Hepatocyte (in vitro differentiated cells): ENCODE measurements at regions not wholly inside any gene's neighbourhood (a gene's known extent, or its start where the extent isn't known, plus 50 kb on each side); places are given as distances from the start of the nearest gene placed in this dataset.

Experiments used
- DNase-seq: peaks from one replicate; pipeline ENCODE4 v3.0.0-alpha.2; 2016; ENCODE audit warnings: low spot score
- H2AFZ ChIP-seq: fragments of 200-600 bp; sonication (generic); 2 replicates; pipeline ENCODE4 v1.6.0; 2016; ENCODE audit warnings: antibody characterized with exemption, mild to moderate bottlenecking
- H3K27ac ChIP-seq: fragments of 200-600 bp; sonication (generic); 2 replicates; pipeline ENCODE4 v1.5.1; 2016; ENCODE audit warnings: mild to moderate bottlenecking
- H3K27me3 ChIP-seq: fragments of 200-600 bp; sonication (generic); 2 replicates; pipeline ENCODE4 v1.6.1; 2016
- H3K36me3 ChIP-seq: fragments of 200-600 bp; sonication (generic); replicated peaks from 2 replicates; pipeline ENCODE4 v1.5.1; 2016; ENCODE audit warnings: low read depth; ENCODE audit not compliant: insufficient read depth
- H3K4me1 ChIP-seq: fragments of 200-600 bp; sonication (generic); 2 replicates; pipeline ENCODE4 v1.5.1; 2016; ENCODE audit warnings: mild to moderate bottlenecking, moderate library complexity; ENCODE audit not compliant: insufficient read depth
- H3K4me2 ChIP-seq: fragments of 200-600 bp; sonication (generic); 2 replicates; pipeline ENCODE4 v1.6.0; 2016
- H3K4me3 ChIP-seq: fragments of 200-600 bp; sonication (generic); 2 replicates; pipeline ENCODE4 v1.5.1; 2016; ENCODE audit warnings: mild to moderate bottlenecking
- H3K79me2 ChIP-seq: fragments of 200-600 bp; sonication (generic); 2 replicates; pipeline ENCODE4 v1.6.0; 2017; ENCODE audit warnings: mild to moderate bottlenecking
- H3K9me2 ChIP-seq: fragments of 200-600 bp; sonication (generic); replicated peaks from 2 replicates; pipeline ENCODE4 v1.6.0; 2017; ENCODE audit warnings: mild to moderate bottlenecking; ENCODE audit not compliant: insufficient read depth
- H3K9me3 ChIP-seq: fragments of 200-600 bp; sonication (generic); 2 replicates; pipeline ENCODE4 v1.5.1; 2016; ENCODE audit warnings: low read depth, mild to moderate bottlenecking
- H4K20me1 ChIP-seq: fragments of 200-600 bp; sonication (generic); 2 replicates; pipeline ENCODE4 v1.6.0; 2016; ENCODE audit warnings: mild to moderate bottlenecking; ENCODE audit not compliant: insufficient read depth, poor library complexity, severe bottlenecking
- EZH2 ChIP-seq: fragments of 200-600 bp; sonication (generic); IDR thresholded peaks from 2 replicates; pipeline ENCODE4 v1.6.1; 2016; ENCODE audit warnings: antibody characterized with exemption, mild to moderate bottlenecking, borderline replicate concordance
- EZH2phosphoT487 ChIP-seq: fragments of 200-600 bp; sonication (generic); IDR thresholded peaks from one replicate; pipeline ENCODE4 v1.6.1; 2018; ENCODE audit warnings: antibody characterized with exemption, mild to moderate bottlenecking, low read depth, moderate library complexity; ENCODE audit not compliant: unreplicated experiment, severe bottlenecking
- WGBS: methylation state at CpG from one replicate; pipeline ENCODE4 v1.1.6; 2016; ENCODE audit warnings: low lambda C conversion rate; ENCODE audit errors: missing lambda C conversion rate; 5-methylcytosine and 5-hydroxymethylcytosine counted together
- TF ChIP-seq, protein P1 (sequence below): fragments of 200-600 bp; sonication (generic); IDR thresholded peaks from 2 replicates; pipeline ENCODE4 v1.5.1; 2016; ENCODE audit warnings: antibody characterized with exemption, mild to moderate bottlenecking; ENCODE audit not compliant: poor library complexity

DNA sequence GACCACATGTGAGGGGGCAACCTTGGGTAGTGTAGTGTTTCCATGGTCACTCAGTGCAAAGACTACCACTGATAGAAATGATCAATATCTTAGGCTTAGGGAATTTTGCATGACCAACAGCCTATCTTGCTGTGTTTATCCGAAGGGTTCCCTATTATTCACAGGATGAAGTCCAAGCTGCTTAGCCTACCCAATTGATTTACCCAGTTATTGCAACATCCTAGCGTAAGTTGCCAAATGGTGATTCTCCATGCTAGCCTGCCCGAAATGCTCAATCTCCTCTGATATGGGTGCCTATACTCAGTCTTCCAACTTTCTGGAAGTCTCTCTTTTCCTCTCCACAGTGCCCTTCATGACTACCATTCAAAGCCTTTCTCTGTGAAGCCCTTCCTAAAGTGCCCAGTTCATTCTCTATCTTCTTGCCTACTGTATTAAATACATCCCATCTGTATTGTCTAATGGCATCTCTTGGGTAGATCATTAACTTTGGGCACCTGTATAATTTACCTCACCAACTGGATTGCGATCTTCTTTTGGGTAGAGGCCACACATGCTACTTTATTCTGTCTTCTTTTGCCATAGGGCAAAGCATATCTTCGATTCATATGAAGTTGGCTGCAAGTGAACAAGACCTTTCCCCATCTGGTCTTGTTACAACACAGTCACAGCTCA, 240.5 kb downstream of the CLIC5 start:
- no peak for TF ChIP-seq EZH2phosphoT487
- TF ChIP-seq, protein P1, sequence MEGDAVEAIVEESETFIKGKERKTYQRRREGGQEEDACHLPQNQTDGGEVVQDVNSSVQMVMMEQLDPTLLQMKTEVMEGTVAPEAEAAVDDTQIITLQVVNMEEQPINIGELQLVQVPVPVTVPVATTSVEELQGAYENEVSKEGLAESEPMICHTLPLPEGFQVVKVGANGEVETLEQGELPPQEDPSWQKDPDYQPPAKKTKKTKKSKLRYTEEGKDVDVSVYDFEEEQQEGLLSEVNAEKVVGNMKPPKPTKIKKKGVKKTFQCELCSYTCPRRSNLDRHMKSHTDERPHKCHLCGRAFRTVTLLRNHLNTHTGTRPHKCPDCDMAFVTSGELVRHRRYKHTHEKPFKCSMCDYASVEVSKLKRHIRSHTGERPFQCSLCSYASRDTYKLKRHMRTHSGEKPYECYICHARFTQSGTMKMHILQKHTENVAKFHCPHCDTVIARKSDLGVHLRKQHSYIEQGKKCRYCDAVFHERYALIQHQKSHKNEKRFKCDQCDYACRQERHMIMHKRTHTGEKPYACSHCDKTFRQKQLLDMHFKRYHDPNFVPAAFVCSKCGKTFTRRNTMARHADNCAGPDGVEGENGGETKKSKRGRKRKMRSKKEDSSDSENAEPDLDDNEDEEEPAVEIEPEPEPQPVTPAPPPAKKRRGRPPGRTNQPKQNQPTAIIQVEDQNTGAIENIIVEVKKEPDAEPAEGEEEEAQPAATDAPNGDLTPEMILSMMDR = no peak
- Histone ChIP-seq H3K79me2 (no peaks in the 10 kb centered on the region), H3K4me1 (no peaks in the 10 kb centered on the region), H3K27ac (no peak overlapping the region), H3K4me2 (no peak overlapping the region), H4K20me1 (no peaks in the 10 kb centered on the region), H3K27me3 (peaks cover 8% of the 10 kb centered on the region), H2AFZ (no peak overlapping the region), H3K9me3 (no peaks in the 10 kb centered on the region), H3K36me3 (no peaks in the 10 kb centered on the region), H3K9me2 (no peaks in the 10 kb centered on the region), H3K4me3 (no peak overlapping the region)
- 76% methylated on average over 5 of the region's 5 CpGs for WGBS
- no peak for DNase-seq

DNA sequence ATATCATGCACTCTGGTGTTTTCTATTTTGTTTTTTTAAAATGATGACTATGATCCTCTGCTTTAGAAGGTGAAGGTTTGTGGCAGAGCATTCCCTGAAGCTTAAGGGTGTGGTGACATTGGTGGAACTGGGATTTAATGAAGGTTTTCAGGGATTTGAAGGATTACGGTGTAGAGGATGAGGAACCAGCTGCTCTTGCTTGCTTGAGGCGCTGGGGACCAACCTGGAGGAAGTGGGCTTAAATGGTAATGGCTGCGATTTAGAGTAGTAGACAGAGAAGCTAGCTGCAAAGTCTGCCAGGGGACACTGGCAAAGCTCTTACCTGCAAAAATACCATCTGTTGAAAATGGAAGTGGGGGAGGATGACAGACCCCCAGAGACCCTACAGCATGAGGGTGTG, 241.8 kb downstream of the CLIC5 start:
- no peaks in the 10 kb centered on the region for H4K20me1 ChIP-seq
- no peak for DNase-seq
- H3K4me3 ChIP-seq = no peak overlapping the region
- H3K9me2 ChIP-seq = no peaks in the 10 kb centered on the region
- TF ChIP-seq EZH2 (no peak), EZH2phosphoT487 (no peak)
- TF ChIP-seq, protein P1 = no peak
- no peaks in the 10 kb centered on the region for H3K4me1 ChIP-seq
- H3K27me3 ChIP-seq = peaks cover 8% of the 10 kb centered on the region
- no peak overlapping the region for H3K4me2 ChIP-seq
- H3K36me3 ChIP-seq = no peaks in the 10 kb centered on the region
- no peaks in the 10 kb centered on the region for H3K9me3 ChIP-seq
- H3K79me2 ChIP-seq = no peaks in the 10 kb centered on the region
- no peak overlapping the region for H2AFZ ChIP-seq
- no peak overlapping the region for H3K27ac ChIP-seq
- WGBS = 90% methylated on average over 3 of the region's 3 CpGs

DNA sequence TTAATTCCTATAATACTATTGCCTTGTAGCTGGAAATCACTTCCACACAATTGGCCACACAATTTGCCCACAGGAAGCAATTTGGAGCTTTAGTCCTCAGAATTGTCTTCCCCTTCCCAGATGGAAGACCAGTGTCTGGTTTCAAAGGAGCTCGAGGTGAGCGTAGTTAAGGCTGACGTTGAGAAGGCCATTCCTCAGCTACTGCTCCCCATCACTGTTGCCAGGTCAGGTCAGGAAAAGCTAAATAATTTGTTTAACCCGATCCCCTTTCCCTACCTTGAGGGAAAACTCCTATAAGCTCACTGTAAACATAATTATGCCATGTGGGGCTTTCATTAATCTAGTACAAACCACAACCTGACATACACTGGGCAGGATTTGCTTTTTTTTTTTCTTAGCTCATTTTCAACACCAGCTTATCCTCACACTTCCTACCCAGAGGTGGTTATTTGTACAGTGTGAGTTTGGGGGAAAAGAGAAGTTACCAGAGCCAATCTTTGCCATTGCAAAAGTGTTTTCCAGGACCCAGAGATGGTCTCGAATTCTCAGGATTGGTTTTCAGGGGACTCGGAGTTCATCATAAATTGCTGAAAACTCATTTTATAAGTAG, 242.7 kb downstream of the CLIC5 start:
- H2AFZ ChIP-seq = no peak overlapping the region
- H3K79me2 ChIP-seq = no peaks in the 10 kb centered on the region
- no peak for DNase-seq

More for the DNA sequence above, 242.7 kb downstream of the CLIC5 start:
- Histone ChIP-seq H4K20me1 (no peaks in the 10 kb centered on the region), H3K27ac (no peak overlapping the region), H3K9me2 (no peaks in the 10 kb centered on the region), H3K4me1 (no peaks in the 10 kb centered on the region), H3K36me3 (no peaks in the 10 kb centered on the region), H3K27me3 (peaks cover 8% of the 10 kb centered on the region), H3K9me3 (no peaks in the 10 kb centered on the region), H3K4me3 (no peak overlapping the region), H3K4me2 (no peak overlapping the region)
- TF ChIP-seq, protein P1 = no peak
- TF ChIP-seq EZH2phosphoT487 = no peak
- TF ChIP-seq EZH2 = no peak
- WGBS = 59% methylated on average over 6 of the region's 6 CpGs
